ENCODE measurements at regions not wholly inside any gene's neighbourhood (a gene's known extent, or its start where the extent isn't known, plus 50 kb on each side); places are given as distances from the start of the nearest gene placed in this dataset.

DNA sequence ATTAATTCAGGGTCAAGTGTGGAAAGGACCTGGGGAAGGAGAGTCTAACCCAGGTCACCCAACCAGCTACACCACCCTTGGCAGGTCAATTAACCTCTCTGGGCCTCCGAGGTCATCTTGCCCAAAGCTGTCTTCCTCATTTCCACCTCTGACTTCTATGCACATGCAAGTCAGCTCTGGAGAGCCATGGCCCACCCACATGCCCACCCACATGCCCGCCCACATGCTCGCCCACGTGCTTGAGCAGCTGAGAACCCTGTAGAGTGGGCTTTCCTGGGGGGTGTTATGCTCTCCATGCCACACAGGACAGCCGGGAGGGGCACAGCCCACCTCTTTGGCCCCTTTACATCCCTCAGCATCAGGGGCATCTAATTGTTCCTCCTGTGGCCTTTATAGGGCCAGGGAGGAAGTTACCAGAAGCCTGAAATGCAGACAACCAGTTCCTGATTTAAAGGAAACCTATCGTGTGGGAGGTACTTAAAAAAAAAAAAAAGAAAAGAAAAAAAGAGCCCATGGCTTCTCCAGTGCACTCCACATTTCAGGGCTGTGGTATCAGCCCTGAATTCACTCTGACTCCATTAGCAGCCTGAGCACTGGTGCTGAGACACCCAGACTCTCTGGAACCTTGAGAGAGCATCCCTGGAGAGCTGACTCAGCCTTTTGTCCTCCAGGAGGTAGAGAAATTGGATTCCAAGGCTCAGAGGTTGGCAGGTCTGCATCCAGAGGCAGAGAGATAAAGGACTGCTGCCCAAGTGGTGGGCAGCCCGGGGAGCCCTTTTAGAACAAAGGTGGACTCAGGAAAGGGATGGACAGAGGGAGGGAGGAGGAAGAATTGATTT is 176.2 kb upstream of the ZMIZ1 start:
- TF ChIP-seq, protein P1, sequence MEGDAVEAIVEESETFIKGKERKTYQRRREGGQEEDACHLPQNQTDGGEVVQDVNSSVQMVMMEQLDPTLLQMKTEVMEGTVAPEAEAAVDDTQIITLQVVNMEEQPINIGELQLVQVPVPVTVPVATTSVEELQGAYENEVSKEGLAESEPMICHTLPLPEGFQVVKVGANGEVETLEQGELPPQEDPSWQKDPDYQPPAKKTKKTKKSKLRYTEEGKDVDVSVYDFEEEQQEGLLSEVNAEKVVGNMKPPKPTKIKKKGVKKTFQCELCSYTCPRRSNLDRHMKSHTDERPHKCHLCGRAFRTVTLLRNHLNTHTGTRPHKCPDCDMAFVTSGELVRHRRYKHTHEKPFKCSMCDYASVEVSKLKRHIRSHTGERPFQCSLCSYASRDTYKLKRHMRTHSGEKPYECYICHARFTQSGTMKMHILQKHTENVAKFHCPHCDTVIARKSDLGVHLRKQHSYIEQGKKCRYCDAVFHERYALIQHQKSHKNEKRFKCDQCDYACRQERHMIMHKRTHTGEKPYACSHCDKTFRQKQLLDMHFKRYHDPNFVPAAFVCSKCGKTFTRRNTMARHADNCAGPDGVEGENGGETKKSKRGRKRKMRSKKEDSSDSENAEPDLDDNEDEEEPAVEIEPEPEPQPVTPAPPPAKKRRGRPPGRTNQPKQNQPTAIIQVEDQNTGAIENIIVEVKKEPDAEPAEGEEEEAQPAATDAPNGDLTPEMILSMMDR (IDR thresholded peaks at IDR 0.05; ENCODE audit: poor library complexity, severe bottlenecking), result no peak
- Histone ChIP-seq H3K4me1 (ENCODE audit: insufficient read depth, poor library complexity, severe bottlenecking) (no peaks in the 10 kb centered on the region), H3K27me3 (ENCODE audit: insufficient read depth, poor library complexity, severe bottlenecking) (peaks cover 1% of the 10 kb centered on the region), H3K27ac (ENCODE audit: poor library complexity, severe bottlenecking) (no peak overlapping the region), H3K9me3 (ENCODE audit: severe bottlenecking) (no peaks in the 10 kb centered on the region), H3K36me3 (ENCODE audit: low read depth) (no peaks in the 10 kb centered on the region), H3K4me3 (ENCODE audit: severe bottlenecking) (no peak overlapping the region)
- DNase-seq (ENCODE audit: low spot score), result no peak
- ATAC-seq (ENCODE audit: low read depth), result no peak

- TF ChIP-seq, protein P1 (IDR thresholded peaks at IDR 0.05; ENCODE audit: poor library complexity, severe bottlenecking), result no peak
- no peak overlapping the region for H3K4me3 ChIP-seq (ENCODE audit: severe bottlenecking)
- no peak overlapping the region for H3K27ac ChIP-seq (ENCODE audit: poor library complexity, severe bottlenecking)
- H3K9me3 ChIP-seq (ENCODE audit: severe bottlenecking), result no peaks in the 10 kb centered on the region
- DNase-seq (ENCODE audit: low spot score) (no peak), ATAC-seq (ENCODE audit: low read depth) (no peak)
- H3K27me3 ChIP-seq (ENCODE audit: insufficient read depth, poor library complexity, severe bottlenecking), result no peaks in the 10 kb centered on the region
- H3K4me1 ChIP-seq (ENCODE audit: insufficient read depth, poor library complexity, severe bottlenecking), result no peaks in the 10 kb centered on the region
- H3K36me3 ChIP-seq (ENCODE audit: low read depth), result no peaks in the 10 kb centered on the region
These were observed 175.5 kb upstream of the ZMIZ1 start for GRCh38 chr10:78893217-78893616.

DNA sequence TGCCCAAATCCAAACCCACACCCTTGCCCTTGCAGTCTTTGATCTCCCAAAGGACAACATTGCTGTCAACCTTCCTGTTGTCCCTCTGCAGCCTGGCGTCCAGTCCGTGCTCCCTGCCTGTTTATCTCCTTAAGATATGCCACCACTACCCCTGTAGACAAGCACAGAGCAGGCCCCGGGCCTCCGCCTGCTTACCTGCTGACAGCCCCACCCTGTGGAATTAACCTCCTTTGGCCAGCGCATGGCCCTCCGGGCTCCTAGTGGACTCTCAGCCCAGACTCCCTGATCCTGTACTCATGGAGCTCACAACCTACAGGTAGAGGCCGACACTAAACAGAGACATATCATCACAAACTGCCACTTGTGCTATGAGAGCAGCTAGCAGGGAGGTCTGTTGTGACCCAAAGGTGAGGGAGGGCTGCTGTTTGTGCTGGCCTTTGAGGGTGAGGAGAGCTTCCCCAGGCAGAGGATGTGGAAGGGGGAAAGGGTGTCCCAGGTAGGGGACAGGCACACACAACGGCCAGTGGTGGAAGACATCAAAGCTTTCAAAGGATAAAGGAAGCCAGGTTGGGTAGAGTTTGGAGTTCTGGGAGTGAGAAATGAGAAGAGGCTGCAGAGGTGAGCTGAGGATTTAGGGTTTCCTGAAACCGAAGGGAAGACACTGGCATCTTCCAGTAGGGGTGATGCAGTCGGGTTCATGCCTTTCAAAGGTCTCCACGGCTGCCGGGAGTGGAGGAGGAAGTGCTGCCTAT is 174.5 kb upstream of the ZMIZ1 start:
- Histone ChIP-seq H3K27me3 (ENCODE audit: insufficient read depth, poor library complexity, severe bottlenecking) (no peaks in the 10 kb centered on the region), H3K4me3 (ENCODE audit: severe bottlenecking) (no peak overlapping the region), H3K4me1 (ENCODE audit: insufficient read depth, poor library complexity, severe bottlenecking) (no peaks in the 10 kb centered on the region), H3K27ac (ENCODE audit: poor library complexity, severe bottlenecking) (no peak overlapping the region), H3K9me3 (ENCODE audit: severe bottlenecking) (no peaks in the 10 kb centered on the region), H3K36me3 (ENCODE audit: low read depth) (no peaks in the 10 kb centered on the region)
- DNase-seq (ENCODE audit: low spot score) (peak; percentile 12), ATAC-seq (ENCODE audit: low read depth) (no peak)
- TF ChIP-seq, protein P1 (IDR thresholded peaks at IDR 0.05; ENCODE audit: poor library complexity, severe bottlenecking), result no peak

DNA sequence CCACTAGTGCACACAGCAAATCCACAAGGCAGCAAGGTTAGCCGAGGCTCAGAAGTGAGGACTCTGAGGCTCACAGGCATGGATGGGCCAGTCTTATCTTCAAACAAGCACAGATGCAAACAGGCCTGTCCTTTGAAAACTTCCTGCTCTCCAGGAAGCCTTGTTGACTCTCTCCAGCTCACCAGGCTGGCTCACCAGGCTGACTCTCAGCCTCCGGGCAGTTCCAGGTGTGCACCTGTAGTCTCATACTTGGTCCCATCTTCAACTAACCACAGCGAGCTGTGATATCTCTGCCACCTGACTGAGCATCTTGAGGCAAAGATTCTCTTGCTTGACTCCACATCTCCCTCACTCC is 173.9 kb upstream of the ZMIZ1 start:
- DNase-seq (ENCODE audit: low spot score) (no peak), ATAC-seq (ENCODE audit: low read depth) (no peak)
- H3K27me3 ChIP-seq (ENCODE audit: insufficient read depth, poor library complexity, severe bottlenecking), result no peaks in the 10 kb centered on the region
- H3K9me3 ChIP-seq (ENCODE audit: severe bottlenecking), result no peaks in the 10 kb centered on the region
- no peak overlapping the region for H3K27ac ChIP-seq (ENCODE audit: poor library complexity, severe bottlenecking)
- H3K4me3 ChIP-seq (ENCODE audit: severe bottlenecking), result no peak overlapping the region
- TF ChIP-seq, protein P1 (IDR thresholded peaks at IDR 0.05; ENCODE audit: poor library complexity, severe bottlenecking), result no peak
- H3K36me3 ChIP-seq (ENCODE audit: low read depth), result no peaks in the 10 kb centered on the region
- H3K4me1 ChIP-seq (ENCODE audit: insufficient read depth, poor library complexity, severe bottlenecking), result no peaks in the 10 kb centered on the region
